Activated naive CD8-positive, alpha-beta T cell treated with anti-CD3 and anti-CD28 coated beads for 36 hours (primary cell): ENCODE measurements at regions not wholly inside any gene's neighbourhood (a gene's known extent, or its start where the extent isn't known, plus 50 kb on each side); places are given as distances from the start of the nearest gene placed in this dataset.
A peak's percentile ranks its signal among the peaks of the same experiment; 100 is the strongest.
"Not testable (repeated sequence)": the region's sequence is repeated elsewhere in the genome, so short reads cannot be mapped to it uniquely, and the experiment has no call there.

ENCODE experiments used
- DNase-seq: peaks from one replicate; pipeline ENCODE4 v3.0.0; 2021
- H3K27ac Mint-ChIP-seq: one replicate; pipeline ENCODE4 v1.8.0; 2022; ENCODE audit warnings: mild to moderate bottlenecking, moderate library complexity, mixed read lengths
- H3K27me3 Mint-ChIP-seq: one replicate; pipeline ENCODE4 v1.8.0; 2022; ENCODE audit warnings: mild to moderate bottlenecking, mixed read lengths
- H3K36me3 Mint-ChIP-seq: one replicate; pipeline ENCODE4 v1.8.0; 2021; ENCODE audit warnings: mild to moderate bottlenecking, mixed read lengths
- H3K4me1 Mint-ChIP-seq: one replicate; pipeline ENCODE4 v1.8.0; 2021; ENCODE audit warnings: mixed read lengths
- H3K4me3 Mint-ChIP-seq: one replicate; pipeline ENCODE4 v1.8.0; 2022; ENCODE audit warnings: mild to moderate bottlenecking, moderate library complexity, mixed read lengths
- H3K9me3 Mint-ChIP-seq: one replicate; pipeline ENCODE4 v1.8.0; 2022; ENCODE audit warnings: mixed read lengths

DNA sequence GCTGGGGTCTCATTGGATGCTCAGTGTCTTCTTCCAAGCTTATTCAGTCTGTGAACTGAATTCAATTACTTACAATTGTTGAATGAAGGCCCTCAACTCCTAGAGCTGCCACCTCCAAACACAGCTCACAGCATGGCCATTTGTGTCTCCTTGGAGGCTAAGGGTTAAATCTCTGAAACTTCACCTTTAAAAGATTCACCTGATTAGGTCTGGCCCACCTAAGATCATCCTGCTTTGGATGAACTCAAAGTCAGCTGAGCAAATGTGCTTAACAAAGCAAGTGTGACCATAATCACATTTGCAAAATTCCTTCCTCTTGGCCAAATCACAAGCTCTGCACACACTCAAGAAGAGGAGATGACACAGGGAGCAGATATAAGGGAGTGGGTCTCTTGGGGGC lies 118.2 kb downstream of the ART5 start:
- H3K4me1 Mint-ChIP-seq, H3K4me3 Mint-ChIP-seq, DNase-seq, H3K36me3 Mint-ChIP-seq, H3K27ac Mint-ChIP-seq: not testable (repeated sequence)
- H3K9me3 Mint-ChIP-seq: peaks cover 10% of the 10 kb centered on the region
- peaks cover 17% of the 10 kb centered on the region for H3K27me3 Mint-ChIP-seq

DNA sequence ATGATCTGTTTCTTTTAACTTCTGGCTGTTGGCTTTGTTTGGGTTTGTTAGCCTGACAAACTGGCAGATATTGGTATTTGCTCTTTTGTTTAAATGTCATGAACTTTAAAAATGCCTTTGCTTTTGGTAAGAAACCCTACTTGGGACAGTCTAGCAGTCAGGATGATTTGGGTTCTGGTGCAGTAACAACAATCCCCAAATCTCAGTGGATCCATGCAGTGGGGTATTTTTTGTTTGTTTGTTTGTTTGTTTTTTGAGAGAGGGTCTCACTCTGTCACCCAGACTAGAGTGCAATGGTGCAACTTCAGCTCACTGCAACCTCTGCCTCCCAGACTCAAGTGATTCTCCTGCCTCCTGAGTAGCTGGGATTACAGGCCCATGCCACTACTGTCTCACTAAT lies 120.9 kb downstream of the ART5 start:
- H3K36me3 Mint-ChIP-seq: not testable (repeated sequence)

DNA sequence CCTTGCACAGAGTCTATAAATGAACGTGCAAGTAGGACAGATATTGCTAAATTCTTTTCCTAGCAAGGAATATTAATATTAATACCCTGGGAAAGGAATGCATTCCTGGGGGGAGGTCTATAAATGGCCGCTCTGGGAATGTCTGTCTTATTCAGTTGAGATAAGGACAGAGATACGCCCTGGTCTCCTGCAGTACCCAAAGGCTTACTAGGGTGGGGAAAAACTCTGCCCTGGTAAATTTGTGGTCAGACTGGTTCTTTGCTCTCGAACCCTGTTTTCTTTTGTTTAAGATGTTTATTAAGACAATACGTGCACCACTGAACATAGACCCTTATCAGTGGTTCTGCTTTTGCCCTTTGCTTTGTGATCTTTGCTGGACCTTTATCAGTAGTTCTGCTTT lies 122.0 kb downstream of the ART5 start:
- H3K4me3 Mint-ChIP-seq, H3K36me3 Mint-ChIP-seq, H3K27ac Mint-ChIP-seq, H3K4me1 Mint-ChIP-seq, DNase-seq: not testable (repeated sequence)
- Mint-ChIP-seq H3K27me3 (peaks cover 20% of the 10 kb centered on the region), H3K9me3 (peaks cover 10% of the 10 kb centered on the region)

More for the DNA sequence above, 120.9 kb downstream of the ART5 start:
- peaks cover 17% of the 10 kb centered on the region for H3K27me3 Mint-ChIP-seq
- H3K4me3 Mint-ChIP-seq, DNase-seq, H3K4me1 Mint-ChIP-seq, H3K27ac Mint-ChIP-seq: not testable (repeated sequence)
- peaks cover 10% of the 10 kb centered on the region for H3K9me3 Mint-ChIP-seq

GRCh38 chr11:3516934-3517567 lies 124.7 kb downstream of the ART5 start:
- not testable (repeated sequence) for DNase-seq, H3K4me3 Mint-ChIP-seq, H3K27me3 Mint-ChIP-seq, H3K9me3 Mint-ChIP-seq, H3K27ac Mint-ChIP-seq, H3K36me3 Mint-ChIP-seq, H3K4me1 Mint-ChIP-seq

- not testable (repeated sequence) for H3K4me3 Mint-ChIP-seq, H3K4me1 Mint-ChIP-seq, H3K27ac Mint-ChIP-seq, H3K36me3 Mint-ChIP-seq, H3K9me3 Mint-ChIP-seq, DNase-seq, H3K27me3 Mint-ChIP-seq
Observed at GRCh38 chr11:3516345-3516933, 125.4 kb downstream of the ART5 start.

- H3K4me1 Mint-ChIP-seq, H3K4me3 Mint-ChIP-seq, H3K27me3 Mint-ChIP-seq, DNase-seq, H3K36me3 Mint-ChIP-seq, H3K9me3 Mint-ChIP-seq, H3K27ac Mint-ChIP-seq: not testable (repeated sequence)
Observed at GRCh38 chr11:3514635-3515424, 127.0 kb downstream of the ART5 start.

GRCh38 chr11:3513311-3513710 lies 128.5 kb downstream of the ART5 start:
- not testable (repeated sequence) for H3K27ac Mint-ChIP-seq, DNase-seq, H3K4me3 Mint-ChIP-seq, H3K27me3 Mint-ChIP-seq, H3K9me3 Mint-ChIP-seq, H3K36me3 Mint-ChIP-seq, H3K4me1 Mint-ChIP-seq

- H3K27ac Mint-ChIP-seq, H3K9me3 Mint-ChIP-seq, H3K36me3 Mint-ChIP-seq, DNase-seq, H3K4me3 Mint-ChIP-seq, H3K4me1 Mint-ChIP-seq, H3K27me3 Mint-ChIP-seq: not testable (repeated sequence)
Observed at GRCh38 chr11:3512751-3513150, 129.0 kb downstream of the ART5 start.

DNA sequence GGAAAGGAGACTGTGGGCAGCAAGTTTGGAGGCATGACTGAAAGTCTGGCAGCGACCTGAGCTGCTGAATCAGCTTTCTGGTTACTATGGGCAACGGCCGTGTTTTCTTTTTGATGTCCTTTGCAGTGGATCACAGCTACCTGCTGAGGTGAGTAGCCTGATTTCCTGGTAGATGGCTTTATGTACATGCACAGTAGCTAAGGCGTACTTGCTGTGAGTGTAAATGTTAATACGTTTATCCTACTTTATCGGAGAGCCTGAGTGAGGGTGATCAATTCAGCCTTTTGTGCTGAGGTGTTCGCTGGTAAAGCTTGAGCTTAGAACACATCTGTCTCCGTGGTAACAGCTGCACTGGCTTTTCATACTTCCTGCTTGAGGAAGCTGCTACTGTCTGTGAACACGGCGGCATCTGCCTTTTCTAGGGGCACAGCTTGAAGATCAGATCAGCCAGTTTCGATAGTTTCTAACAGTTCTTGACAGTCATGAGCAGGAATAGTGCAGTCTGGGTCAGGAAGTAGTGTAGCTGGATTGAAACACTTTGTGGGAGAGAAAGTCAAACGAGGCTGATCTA lies 129.6 kb downstream of the ART5 start:
- not testable (repeated sequence) for H3K36me3 Mint-ChIP-seq, H3K9me3 Mint-ChIP-seq, H3K27me3 Mint-ChIP-seq, DNase-seq, H3K27ac Mint-ChIP-seq, H3K4me1 Mint-ChIP-seq, H3K4me3 Mint-ChIP-seq

- H3K27ac Mint-ChIP-seq, H3K4me1 Mint-ChIP-seq, H3K27me3 Mint-ChIP-seq, H3K9me3 Mint-ChIP-seq, H3K4me3 Mint-ChIP-seq, DNase-seq, H3K36me3 Mint-ChIP-seq: not testable (repeated sequence)
Observed at GRCh38 chr11:3511416-3512132, 130.2 kb downstream of the ART5 start.

GRCh38 chr11:3509563-3509962 lies 130.6 kb upstream of the ZNF195 start:
- H3K4me3 Mint-ChIP-seq, H3K27ac Mint-ChIP-seq, H3K9me3 Mint-ChIP-seq, H3K36me3 Mint-ChIP-seq, DNase-seq, H3K27me3 Mint-ChIP-seq: not testable (repeated sequence)
- H3K4me1 Mint-ChIP-seq: peaks cover 13% of the 10 kb centered on the region

GRCh38 chr11:3499198-3499597 lies 120.3 kb upstream of the ZNF195 start:
- H3K27ac Mint-ChIP-seq, H3K4me3 Mint-ChIP-seq, H3K9me3 Mint-ChIP-seq, DNase-seq, H3K4me1 Mint-ChIP-seq, H3K36me3 Mint-ChIP-seq: not testable (repeated sequence)
- H3K27me3 Mint-ChIP-seq: peaks cover 12% of the 10 kb centered on the region

- peak; percentile 12 for DNase-seq
- peaks cover 12% of the 10 kb centered on the region for H3K27me3 Mint-ChIP-seq
- H3K36me3 Mint-ChIP-seq, H3K4me3 Mint-ChIP-seq, H3K9me3 Mint-ChIP-seq, H3K4me1 Mint-ChIP-seq, H3K27ac Mint-ChIP-seq: not testable (repeated sequence)
Observed at GRCh38 chr11:3498356-3498755, 119.4 kb upstream of the ZNF195 start.

- not testable (repeated sequence) for H3K27ac Mint-ChIP-seq, H3K4me1 Mint-ChIP-seq, H3K9me3 Mint-ChIP-seq, H3K4me3 Mint-ChIP-seq, H3K27me3 Mint-ChIP-seq, DNase-seq, H3K36me3 Mint-ChIP-seq
Observed at GRCh38 chr11:3493152-3493551, 114.2 kb upstream of the ZNF195 start.

DNA sequence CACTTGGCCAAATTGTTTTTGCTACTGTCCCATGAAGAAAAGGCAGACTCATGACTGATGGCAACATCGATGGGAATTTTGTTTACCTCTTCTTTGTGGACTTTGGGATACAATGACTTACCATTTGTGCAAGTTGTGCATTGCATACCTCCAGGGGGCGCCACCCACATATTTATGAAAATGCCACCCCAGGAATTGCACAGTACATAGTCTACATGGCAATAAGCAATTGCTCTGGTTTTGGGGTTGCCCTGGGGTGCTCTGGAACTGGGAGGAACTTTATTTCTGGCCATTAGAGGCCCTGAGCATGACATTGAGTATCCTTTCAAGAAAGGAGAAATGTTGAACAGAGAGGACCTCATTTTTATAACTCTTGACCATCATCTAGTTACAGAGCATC lies 109.1 kb upstream of the ZNF195 start:
- H3K27me3 Mint-ChIP-seq, H3K4me1 Mint-ChIP-seq, DNase-seq, H3K4me3 Mint-ChIP-seq, H3K36me3 Mint-ChIP-seq, H3K9me3 Mint-ChIP-seq, H3K27ac Mint-ChIP-seq: not testable (repeated sequence)
